ENCODE measurements at regions not wholly inside any gene's neighbourhood (a gene's known extent, or its start where the extent isn't known, plus 50 kb on each side); places are given as distances from the start of the nearest gene placed in this dataset.

- peaks cover 0 to 1% (median 0%) of the 10 kb centered on the region in 4 donors for H3K9me3 ChIP-seq (ENCODE audit: control insufficient read depth in 4 of 4, low read length in 3 of 4)
- no peak overlapping the region for H3K9ac ChIP-seq (ENCODE audit: low read depth in 1 of 2, low read length in 2 of 2)
- TF ChIP-seq EGR1 (IDR thresholded peaks at IDR 0.05; ENCODE audit: low read depth in 2 of 2) (no peak), FOXA1 (IDR thresholded peaks at IDR 0.05) (no peak), FOXA2 (IDR thresholded peaks at IDR 0.05) (no peak), MAX (IDR thresholded peaks at IDR 0.05) (no peak), HNF4A (conservative IDR thresholded peaks at IDR 0.05) (no peak), ZBTB33 (IDR thresholded peaks at IDR 0.05) (no peak), RXRA (IDR thresholded peaks at IDR 0.05) (no peak), GABPA (IDR thresholded peaks at IDR 0.05 in 1 of 2, conservative IDR thresholded peaks at IDR 0.05 in 1 of 2) (no peak), CTCF (IDR thresholded peaks at IDR 0.05; ENCODE audit: low read depth, low read length, missing input control) (peak; percentile 8), SP1 (IDR thresholded peaks at IDR 0.05) (no peak), TAF1 (conservative IDR thresholded peaks at IDR 0.05) (no peak), REST (IDR thresholded peaks at IDR 0.05) (no peak), RAD21 (IDR thresholded peaks at IDR 0.05) (peak; percentile 37 to 58), NR2F2 (IDR thresholded peaks at IDR 0.05) (no peak)
- 98% methylated on average over 2 of the region's 2 CpGs for WGBS
- DNase-seq (ENCODE audit: low spot score) = no peak
- no peak overlapping the region for H3K4me3 ChIP-seq (ENCODE audit: low read depth in 1 of 3, low read length in 3 of 3)
- H3K27ac ChIP-seq (ENCODE audit: low read depth in 1 of 2, low read length in 2 of 2) = no peak overlapping the region
- no peaks in the 10 kb centered on the region for H3K4me1 ChIP-seq (ENCODE audit: control insufficient read depth in 4 of 4, insufficient read depth in 4 of 4, low read length in 3 of 4)
- no peaks in the 10 kb centered on the region for H3K27me3 ChIP-seq (ENCODE audit: control insufficient read depth in 4 of 4, insufficient read depth in 4 of 4, low read length in 3 of 4)
- H3K36me3 ChIP-seq (ENCODE audit: control insufficient read depth in 4 of 4, insufficient read depth in 3 of 4, low read depth in 1 of 4, low read length in 3 of 4) = no peaks in the 10 kb centered on the region
Observed at GRCh38 chr20:6629564-6629963, 137.9 kb upstream of the BMP2 start.

- Histone ChIP-seq H3K9ac (ENCODE audit: low read depth in 1 of 2, low read length in 2 of 2) (no peak overlapping the region), H3K4me3 (ENCODE audit: low read depth in 1 of 3, low read length in 3 of 3) (no peak overlapping the region), H3K9me3 (ENCODE audit: control insufficient read depth in 4 of 4, low read length in 3 of 4) (peaks cover 0 to 1% (median 0%) of the 10 kb centered on the region in 4 donors), H3K4me1 (ENCODE audit: control insufficient read depth in 4 of 4, insufficient read depth in 4 of 4, low read length in 3 of 4) (peaks cover 0 to 7% (median 0%) of the 10 kb centered on the region in 4 donors), H3K36me3 (ENCODE audit: control insufficient read depth in 4 of 4, insufficient read depth in 3 of 4, low read depth in 1 of 4, low read length in 3 of 4) (no peaks in the 10 kb centered on the region), H3K27ac (ENCODE audit: low read depth in 1 of 2, low read length in 2 of 2) (no peak overlapping the region), H3K27me3 (ENCODE audit: control insufficient read depth in 4 of 4, insufficient read depth in 4 of 4, low read length in 3 of 4) (no peaks in the 10 kb centered on the region)
- TF ChIP-seq HNF4A (conservative IDR thresholded peaks at IDR 0.05) = no peak
- TF ChIP-seq EGR1 (IDR thresholded peaks at IDR 0.05; ENCODE audit: low read depth in 2 of 2) = no peak
- no peak for TF ChIP-seq NR2F2 (IDR thresholded peaks at IDR 0.05)
- TF ChIP-seq MAX (IDR thresholded peaks at IDR 0.05) = no peak
- TF ChIP-seq REST (IDR thresholded peaks at IDR 0.05) = no peak
- no peak for TF ChIP-seq GABPA (IDR thresholded peaks at IDR 0.05 in 1 of 2, conservative IDR thresholded peaks at IDR 0.05 in 1 of 2)
- TF ChIP-seq HNF4G (IDR thresholded peaks at IDR 0.05) = no peak
- no peak for TF ChIP-seq JUND (IDR thresholded peaks at IDR 0.05)
- TF ChIP-seq YY1 (IDR thresholded peaks at IDR 0.05) = no peak
- no peak for TF ChIP-seq TAF1 (conservative IDR thresholded peaks at IDR 0.05)
- TF ChIP-seq FOXA1 (IDR thresholded peaks at IDR 0.05) = no peak
- TF ChIP-seq SP1 (IDR thresholded peaks at IDR 0.05) = no peak
- TF ChIP-seq RAD21 (IDR thresholded peaks at IDR 0.05) = no peak
- 88% methylated on average over 5 of the region's 5 CpGs for WGBS
- no peak for DNase-seq (ENCODE audit: low spot score)
Observed at GRCh38 chr20:6626805-6627204, 140.7 kb upstream of the BMP2 start.
